ENCODE measurements at regions not wholly inside any gene's neighbourhood (a gene's known extent, or its start where the extent isn't known, plus 50 kb on each side); places are given as distances from the start of the nearest gene placed in this dataset.

GRCh38 chr20:17023806-17024205 lies 203.0 kb upstream of the PCSK2 start:
- DNase-seq: peak; percentile 7

GRCh38 chr20:17024513-17025119 lies 202.2 kb upstream of the PCSK2 start:
- no peak for DNase-seq

- no peak for DNase-seq
Measured at GRCh38 chr20:17026346-17026745, 200.5 kb upstream of the PCSK2 start.

- peak; percentile 56 for DNase-seq
Measured at GRCh38 chr20:17029698-17030097, 197.1 kb upstream of the PCSK2 start.

GRCh38 chr20:17036541-17036940 lies 190.3 kb upstream of the PCSK2 start:
- DNase-seq: peak; percentile 84

GRCh38 chr20:17042122-17042521 lies 184.7 kb upstream of the PCSK2 start:
- DNase-seq: no peak

- DNase-seq: peak; percentile 20
Measured at GRCh38 chr20:17043323-17043722, 183.5 kb upstream of the PCSK2 start.

GRCh38 chr20:17044891-17045290 lies 181.9 kb upstream of the PCSK2 start:
- DNase-seq: peak; percentile 28

GRCh38 chr20:17059465-17059864 lies 167.4 kb upstream of the PCSK2 start:
- peak; percentile 97 for DNase-seq

- no peak for DNase-seq
Measured at GRCh38 chr20:17061715-17062114, 165.1 kb upstream of the PCSK2 start.

- no peak for DNase-seq
Measured at GRCh38 chr20:17062712-17063111, 164.1 kb upstream of the PCSK2 start.

GRCh38 chr20:17066902-17067301 lies 159.9 kb upstream of the PCSK2 start:
- DNase-seq: no peak

GRCh38 chr20:17068084-17068711 lies 158.6 kb upstream of the PCSK2 start:
- no peak for DNase-seq

GRCh38 chr20:17077030-17077429 lies 149.8 kb upstream of the PCSK2 start:
- no peak for DNase-seq

- no peak for DNase-seq
Measured at GRCh38 chr20:17083738-17084137, 143.1 kb upstream of the PCSK2 start.

GRCh38 chr20:17084909-17085308 lies 141.9 kb upstream of the PCSK2 start:
- DNase-seq: no peak

- DNase-seq: no peak
Measured at GRCh38 chr20:17093782-17094181, 133.1 kb upstream of the PCSK2 start.

GRCh38 chr20:17097603-17098002 lies 129.2 kb upstream of the PCSK2 start:
- no peak for DNase-seq

GRCh38 chr20:17100506-17100905 lies 126.3 kb upstream of the PCSK2 start:
- no peak for DNase-seq

GRCh38 chr20:17107127-17107526 lies 119.7 kb upstream of the PCSK2 start:
- DNase-seq: no peak

- peak; percentile 46 for DNase-seq
Measured at GRCh38 chr20:17108896-17109295, 117.9 kb upstream of the PCSK2 start.

GRCh38 chr20:17109307-17109706 lies 117.5 kb upstream of the PCSK2 start:
- DNase-seq: peak; percentile 75

GRCh38 chr20:17128206-17128605 lies 98.6 kb upstream of the PCSK2 start:
- DNase-seq: no peak

- DNase-seq: no peak
Measured at GRCh38 chr20:17129089-17129488, 97.8 kb upstream of the PCSK2 start.

GRCh38 chr20:17137692-17138091 lies 89.1 kb upstream of the PCSK2 start:
- no peak for DNase-seq

Measured in DMS53 (cell line).